Breast epithelium (tissue), 3 donors: ENCODE measurements at regions not wholly inside any gene's neighbourhood (a gene's known extent, or its start where the extent isn't known, plus 50 kb on each side); places are given as distances from the start of the nearest gene placed in this dataset.

Experiments
- POLR2A ChIP-seq: fragments of 450-650 bp; IDR thresholded peaks from one replicate; pipeline ENCODE4 v1.6.1; 2016; ENCODE audit warnings: antibody characterized with exemption, mild to moderate bottlenecking, moderate library complexity
- TF ChIP-seq, protein P1 (sequence below), 3 donors: fragments of 450-650 bp; IDR thresholded peaks; one replicate each; pipeline ENCODE4 v1.5.1; 2016 to 2017; ENCODE audit warnings: antibody characterized with exemption in 3 of 3, mild to moderate bottlenecking in 3 of 3, moderate library complexity in 3 of 3

GRCh38 chr1:25057188-25057587, 127.1 kb upstream of the RUNX3 start:
- TF ChIP-seq, protein P1, sequence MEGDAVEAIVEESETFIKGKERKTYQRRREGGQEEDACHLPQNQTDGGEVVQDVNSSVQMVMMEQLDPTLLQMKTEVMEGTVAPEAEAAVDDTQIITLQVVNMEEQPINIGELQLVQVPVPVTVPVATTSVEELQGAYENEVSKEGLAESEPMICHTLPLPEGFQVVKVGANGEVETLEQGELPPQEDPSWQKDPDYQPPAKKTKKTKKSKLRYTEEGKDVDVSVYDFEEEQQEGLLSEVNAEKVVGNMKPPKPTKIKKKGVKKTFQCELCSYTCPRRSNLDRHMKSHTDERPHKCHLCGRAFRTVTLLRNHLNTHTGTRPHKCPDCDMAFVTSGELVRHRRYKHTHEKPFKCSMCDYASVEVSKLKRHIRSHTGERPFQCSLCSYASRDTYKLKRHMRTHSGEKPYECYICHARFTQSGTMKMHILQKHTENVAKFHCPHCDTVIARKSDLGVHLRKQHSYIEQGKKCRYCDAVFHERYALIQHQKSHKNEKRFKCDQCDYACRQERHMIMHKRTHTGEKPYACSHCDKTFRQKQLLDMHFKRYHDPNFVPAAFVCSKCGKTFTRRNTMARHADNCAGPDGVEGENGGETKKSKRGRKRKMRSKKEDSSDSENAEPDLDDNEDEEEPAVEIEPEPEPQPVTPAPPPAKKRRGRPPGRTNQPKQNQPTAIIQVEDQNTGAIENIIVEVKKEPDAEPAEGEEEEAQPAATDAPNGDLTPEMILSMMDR (IDR thresholded peaks at IDR 0.05) = no peak
- no peak for TF ChIP-seq POLR2A
